GM21526 (cell line): ENCODE measurements at regions not wholly inside any gene's neighbourhood (a gene's known extent, or its start where the extent isn't known, plus 50 kb on each side); places are given as distances from the start of the nearest gene placed in this dataset.

Experiments
- ATAC-seq: cut with Tn5 transposase; IDR thresholded peaks from one replicate; pipeline ENCODE4 v1.9.1; 2021; ENCODE audit warnings: moderate library complexity; ENCODE audit not compliant: unreplicated experiment, low FRiP score

GRCh38 chr2:94939349-94939748 is 68.1 kb downstream of the TEKT4 start:
- no peak for ATAC-seq

- ATAC-seq, result no peak
Measured at GRCh38 chr2:94947097-94948016, 76.1 kb downstream of the TEKT4 start.

- ATAC-seq, result no peak
Measured at GRCh38 chr2:94955702-94956101, 69.8 kb upstream of the MAL start.

- peak; percentile 85 for ATAC-seq
Measured at GRCh38 chr2:94956797-94957391, 68.6 kb upstream of the MAL start.

- no peak for ATAC-seq
Measured at GRCh38 chr2:94958245-94958644, 67.3 kb upstream of the MAL start.

- no peak for ATAC-seq
Measured at GRCh38 chr2:94960266-94960665, 65.2 kb upstream of the MAL start.

GRCh38 chr2:94960751-94961150 is 64.8 kb upstream of the MAL start:
- no peak for ATAC-seq

- no peak for ATAC-seq
Measured at GRCh38 chr2:94964193-94964592, 61.3 kb upstream of the MAL start.

GRCh38 chr2:94966689-94967088 is 58.8 kb upstream of the MAL start:
- no peak for ATAC-seq

- ATAC-seq, result no peak
Measured at GRCh38 chr2:94970353-94970752, 55.2 kb upstream of the MAL start.
